Panc1 (cell line): ENCODE measurements at regions not wholly inside any gene's neighbourhood (a gene's known extent, or its start where the extent isn't known, plus 50 kb on each side); places are given as distances from the start of the nearest gene placed in this dataset.

Experiments used
- ATAC-seq: fragments of 200-7000 bp; cut with Tn5 transposase; 2 replicates; pipeline ENCODE4 v1.9.1; 2020; ENCODE audit warnings: mild to moderate bottlenecking, moderate library complexity
- BruUV-seq: library from RNA; stranded (reverse); fragments of 400-500 nt; replicated peaks from 2 replicates; lab custom pipeline; 2021; lab: Mats Ljungman, UMichigan
- CTCF ChIA-PET: fragments of 300-600 bp; sonication (Branson Sonifier 250); formaldehyde crosslinking; loops from one replicate; lab custom pipeline; 2022; ENCODE audit warnings: antibody characterized with exemption; lab: Charles Lee
- POLR2A ChIA-PET: fragments of 300-600 bp; sonication (Branson Sonifier 250); formaldehyde crosslinking; loops from one replicate; lab custom pipeline; 2022; ENCODE audit warnings: antibody characterized with exemption; lab: Charles Lee
- DNase-seq: peaks from one replicate; pipeline ENCODE4 v3.0.0-alpha.2; 2010; ENCODE audit warnings: low read depth, low spot score
- H3K27ac ChIP-seq: 2 replicates; pipeline ENCODE4 v1.5.1; 2011; ENCODE audit warnings: mild to moderate bottlenecking, low read length, inconsistent platforms
- H3K27me3 ChIP-seq: fragments of 200-500 bp; sonication (Bioruptor generic); 2 replicates; pipeline ENCODE4 v1.6.0; 2014; ENCODE audit warnings: low read length, inconsistent platforms; ENCODE audit not compliant: control insufficient read depth, insufficient read depth
- H3K36me3 ChIP-seq: fragments of 200-500 bp; sonication (Bioruptor generic); 2 replicates; pipeline ENCODE4 v1.5.1; 2014; ENCODE audit warnings: inconsistent platforms, mild to moderate bottlenecking, low read length, moderate library complexity; ENCODE audit not compliant: control insufficient read depth, insufficient read depth
- H3K4me1 ChIP-seq: 2 replicates; pipeline ENCODE4 v1.5.1; 2011; ENCODE audit warnings: inconsistent platforms, mild to moderate bottlenecking, low read length, moderate library complexity; ENCODE audit not compliant: control insufficient read depth, insufficient read depth
- H3K4me3 ChIP-seq, 2 experiments: 2 replicates each; pipeline ENCODE4 v1.5.1; 2011 to 2012; ENCODE audit warnings: low read depth in 2 of 2, low read length in 2 of 2, mild to moderate bottlenecking in 2 of 2, inconsistent platforms in 1 of 2, moderate library complexity in 1 of 2
- H3K9me3 ChIP-seq: fragments of 200-500 bp; sonication (Bioruptor generic); 2 replicates; pipeline ENCODE4 v1.5.1; 2014; ENCODE audit warnings: low read depth, mild to moderate bottlenecking, inconsistent platforms, low read length, moderate library complexity; ENCODE audit not compliant: control insufficient read depth, insufficient read depth
- POLR2AphosphoS5 ChIP-seq: IDR thresholded peaks from 2 replicates; pipeline ENCODE4 v1.6.1; 2012; ENCODE audit warnings: mild to moderate bottlenecking, low read depth, low read length, moderate library complexity
- SIN3A ChIP-seq: IDR thresholded peaks from 2 replicates; pipeline ENCODE4 v1.6.1; 2012; ENCODE audit warnings: low read depth, mild to moderate bottlenecking, low read length, moderate library complexity, borderline replicate concordance; ENCODE audit not compliant: insufficient read depth
- TCF7L2 ChIP-seq: IDR thresholded peaks from 2 replicates; pipeline ENCODE4 v1.6.1; 2011; ENCODE audit warnings: mild to moderate bottlenecking, low read depth, low read length, inconsistent platforms
- in situ Hi-C: cut with HindIII; loops from 2 replicates; pipeline ENCODE4 v1.10.0; 2016; ENCODE audit warnings: low sequenced_read_pairs, low pct_unique_long_range_greater_than_20kb
- intact Hi-C: fragments of 100-400 bp; cut with micrococcal nuclease; formaldehyde crosslinking; loops from one replicate; pipeline ENCODE4 v1.10.0; 2022; ENCODE audit not compliant: unreplicated experiment
- TF ChIP-seq, protein P1 (sequence below), 2 experiments: IDR thresholded peaks; 2 replicates each; pipeline ENCODE4 v1.6.1; 2011 to 2012; ENCODE audit warnings: low read depth in 2 of 2, control low read depth in 1 of 2, low read length in 1 of 2, mild to moderate bottlenecking in 1 of 2, moderate library complexity in 1 of 2; ENCODE audit not compliant: insufficient read depth in 1 of 2
- TF ChIP-seq, protein P2 (sequence below): fragments of 450-650 bp; IDR thresholded peaks from 2 replicates; pipeline ENCODE4 v1.5.1; 2017; ENCODE audit warnings: mild to moderate bottlenecking

DNA sequence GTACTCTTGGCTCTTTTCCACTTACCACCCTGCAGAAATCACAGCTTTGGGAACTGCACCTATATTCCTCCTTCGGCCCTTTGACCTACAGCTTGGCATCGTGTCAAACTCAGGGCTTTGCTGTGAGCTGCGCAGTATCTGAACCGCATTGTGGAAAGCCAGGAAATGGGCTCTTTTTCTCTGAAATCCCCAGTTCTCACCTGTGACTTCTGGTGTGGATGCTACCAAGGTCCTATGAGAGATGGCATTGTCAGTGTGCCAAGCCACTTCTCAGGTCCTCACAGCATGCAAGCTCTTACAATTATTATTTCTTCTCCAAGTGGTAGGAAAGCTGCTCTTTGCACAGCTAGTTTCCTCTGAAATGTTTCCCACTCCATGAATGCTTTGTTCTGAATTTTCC lies 450.6 kb upstream of the TBL1XR1 start:
- DNase-seq: no peak
- Histone ChIP-seq H3K27ac (no peak overlapping the region), H3K4me1 (no peaks in the 10 kb centered on the region), H3K4me3 (no peak overlapping the region), H3K27me3 (no peaks in the 10 kb centered on the region), H3K9me3 (no peaks in the 10 kb centered on the region), H3K36me3 (no peaks in the 10 kb centered on the region)
- in situ Hi-C loops: no loop called here
- TF ChIP-seq, protein P1, sequence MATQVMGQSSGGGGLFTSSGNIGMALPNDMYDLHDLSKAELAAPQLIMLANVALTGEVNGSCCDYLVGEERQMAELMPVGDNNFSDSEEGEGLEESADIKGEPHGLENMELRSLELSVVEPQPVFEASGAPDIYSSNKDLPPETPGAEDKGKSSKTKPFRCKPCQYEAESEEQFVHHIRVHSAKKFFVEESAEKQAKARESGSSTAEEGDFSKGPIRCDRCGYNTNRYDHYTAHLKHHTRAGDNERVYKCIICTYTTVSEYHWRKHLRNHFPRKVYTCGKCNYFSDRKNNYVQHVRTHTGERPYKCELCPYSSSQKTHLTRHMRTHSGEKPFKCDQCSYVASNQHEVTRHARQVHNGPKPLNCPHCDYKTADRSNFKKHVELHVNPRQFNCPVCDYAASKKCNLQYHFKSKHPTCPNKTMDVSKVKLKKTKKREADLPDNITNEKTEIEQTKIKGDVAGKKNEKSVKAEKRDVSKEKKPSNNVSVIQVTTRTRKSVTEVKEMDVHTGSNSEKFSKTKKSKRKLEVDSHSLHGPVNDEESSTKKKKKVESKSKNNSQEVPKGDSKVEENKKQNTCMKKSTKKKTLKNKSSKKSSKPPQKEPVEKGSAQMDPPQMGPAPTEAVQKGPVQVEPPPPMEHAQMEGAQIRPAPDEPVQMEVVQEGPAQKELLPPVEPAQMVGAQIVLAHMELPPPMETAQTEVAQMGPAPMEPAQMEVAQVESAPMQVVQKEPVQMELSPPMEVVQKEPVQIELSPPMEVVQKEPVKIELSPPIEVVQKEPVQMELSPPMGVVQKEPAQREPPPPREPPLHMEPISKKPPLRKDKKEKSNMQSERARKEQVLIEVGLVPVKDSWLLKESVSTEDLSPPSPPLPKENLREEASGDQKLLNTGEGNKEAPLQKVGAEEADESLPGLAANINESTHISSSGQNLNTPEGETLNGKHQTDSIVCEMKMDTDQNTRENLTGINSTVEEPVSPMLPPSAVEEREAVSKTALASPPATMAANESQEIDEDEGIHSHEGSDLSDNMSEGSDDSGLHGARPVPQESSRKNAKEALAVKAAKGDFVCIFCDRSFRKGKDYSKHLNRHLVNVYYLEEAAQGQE (IDR thresholded peaks at IDR 0.05; ENCODE audit: insufficient read depth in 1 of 2, low read depth in 2 of 2, low read length in 1 of 2): no peak
- TF ChIP-seq, protein P2, sequence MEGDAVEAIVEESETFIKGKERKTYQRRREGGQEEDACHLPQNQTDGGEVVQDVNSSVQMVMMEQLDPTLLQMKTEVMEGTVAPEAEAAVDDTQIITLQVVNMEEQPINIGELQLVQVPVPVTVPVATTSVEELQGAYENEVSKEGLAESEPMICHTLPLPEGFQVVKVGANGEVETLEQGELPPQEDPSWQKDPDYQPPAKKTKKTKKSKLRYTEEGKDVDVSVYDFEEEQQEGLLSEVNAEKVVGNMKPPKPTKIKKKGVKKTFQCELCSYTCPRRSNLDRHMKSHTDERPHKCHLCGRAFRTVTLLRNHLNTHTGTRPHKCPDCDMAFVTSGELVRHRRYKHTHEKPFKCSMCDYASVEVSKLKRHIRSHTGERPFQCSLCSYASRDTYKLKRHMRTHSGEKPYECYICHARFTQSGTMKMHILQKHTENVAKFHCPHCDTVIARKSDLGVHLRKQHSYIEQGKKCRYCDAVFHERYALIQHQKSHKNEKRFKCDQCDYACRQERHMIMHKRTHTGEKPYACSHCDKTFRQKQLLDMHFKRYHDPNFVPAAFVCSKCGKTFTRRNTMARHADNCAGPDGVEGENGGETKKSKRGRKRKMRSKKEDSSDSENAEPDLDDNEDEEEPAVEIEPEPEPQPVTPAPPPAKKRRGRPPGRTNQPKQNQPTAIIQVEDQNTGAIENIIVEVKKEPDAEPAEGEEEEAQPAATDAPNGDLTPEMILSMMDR: no peak
- no peak for TF ChIP-seq POLR2AphosphoS5
- TF ChIP-seq SIN3A: no peak
- TF ChIP-seq TCF7L2: no peak
- CTCF ChIA-PET: no interaction called here
- intact Hi-C loops: no loop called here
- ATAC-seq: no peak
- no TSS peak for BruUV-seq
- POLR2A ChIA-PET: no interaction called here

DNA sequence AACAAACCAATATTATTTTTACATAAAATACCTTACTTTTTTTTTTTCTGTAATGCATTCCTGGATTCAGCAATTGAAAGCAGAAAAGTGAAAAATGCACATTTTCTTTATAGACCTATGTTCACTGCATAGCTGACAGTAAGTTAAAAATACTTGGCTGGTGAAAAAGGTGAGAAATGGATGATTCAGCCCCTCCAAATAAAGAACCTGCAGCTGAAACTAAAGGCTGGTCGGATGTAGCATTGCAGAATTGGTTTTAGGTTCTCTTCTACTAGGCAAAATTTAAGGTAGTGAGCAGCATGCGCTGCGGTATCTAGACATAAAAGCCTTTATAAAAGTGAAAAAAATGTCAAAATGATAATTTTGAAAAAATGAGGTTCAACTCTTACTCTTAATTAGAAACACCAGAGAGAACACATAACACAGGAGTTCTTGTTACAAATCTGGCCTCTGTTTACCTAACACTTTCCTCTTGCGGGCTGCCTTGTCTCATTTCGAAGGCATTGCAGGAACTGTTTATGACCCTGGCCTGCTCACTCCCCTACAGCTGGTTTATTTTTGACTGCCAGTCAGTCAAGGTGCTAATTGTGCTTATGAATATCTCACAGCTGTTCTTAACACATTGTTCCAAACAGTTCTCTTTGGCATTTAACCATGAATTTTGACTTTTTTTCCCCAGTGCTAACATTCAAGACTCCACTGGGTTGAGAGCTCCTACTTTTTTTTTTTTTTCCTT lies 455.4 kb upstream of the TBL1XR1 start:
- no peak for ATAC-seq
- no TSS peak for BruUV-seq
- intact Hi-C loops (no loop called here), in situ Hi-C loops (no loop called here)
- no peak overlapping the region; the same call in 1 of the 2 replicates for H3K27ac ChIP-seq
- no peaks in the 10 kb centered on the region for H3K36me3 ChIP-seq
- no peaks in the 10 kb centered on the region for H3K4me1 ChIP-seq
- H3K27me3 ChIP-seq: no peaks in the 10 kb centered on the region
- CTCF ChIA-PET: no interaction called here
- no peak for DNase-seq
- POLR2A ChIA-PET: no interaction called here
- no peak for TF ChIP-seq SIN3A
- no peak overlapping the region for H3K4me3 ChIP-seq
- H3K9me3 ChIP-seq: no peaks in the 10 kb centered on the region

DNA sequence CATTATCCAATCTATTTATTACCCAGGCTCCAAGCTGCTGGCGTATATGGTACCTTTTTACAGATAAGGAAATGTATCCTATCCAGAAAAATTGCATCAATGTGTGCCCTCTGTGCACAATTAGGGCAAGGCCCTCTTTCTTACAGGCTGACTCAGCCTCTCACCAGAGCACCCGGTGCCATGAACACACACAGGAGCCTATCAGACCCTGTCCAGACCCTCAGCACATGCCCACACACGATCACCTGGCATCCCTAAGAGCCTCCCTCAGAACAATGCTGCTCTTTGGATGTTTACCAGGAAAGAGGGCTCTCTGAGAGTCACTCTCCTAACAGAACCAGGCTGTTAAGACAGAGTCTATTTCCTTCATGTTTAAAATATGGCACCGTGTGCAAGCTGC lies 460.0 kb upstream of the TBL1XR1 start:
- TF ChIP-seq SIN3A (no peak), POLR2AphosphoS5 (no peak), TCF7L2 (no peak)
- TF ChIP-seq, protein P1 (IDR thresholded peaks at IDR 0.05; ENCODE audit: insufficient read depth in 1 of 2, low read depth in 2 of 2, low read length in 1 of 2): no peak
- TF ChIP-seq, protein P2: no peak
- in situ Hi-C loops (no loop called here), intact Hi-C loops (no loop called here)
- ChIA-PET POLR2A (no interaction called here), CTCF (no interaction called here)
- no TSS peak for BruUV-seq
- H3K27ac ChIP-seq: peak overlapping the region; percentile 29; the same call in 1 of the 2 replicates
- no peak overlapping the region for H3K4me3 ChIP-seq
- H3K4me1 ChIP-seq: no peaks in the 10 kb centered on the region
- no peaks in the 10 kb centered on the region for H3K27me3 ChIP-seq
- ATAC-seq: no peak
- H3K36me3 ChIP-seq: no peaks in the 10 kb centered on the region
- H3K9me3 ChIP-seq: no peaks in the 10 kb centered on the region
- no peak for DNase-seq
